RWPE1 (cell line): ENCODE measurements at regions not wholly inside any gene's neighbourhood (a gene's known extent, or its start where the extent isn't known, plus 50 kb on each side); places are given as distances from the start of the nearest gene placed in this dataset.
A peak's percentile ranks its signal among the peaks of the same experiment; 100 is the strongest.

ENCODE experiments used
- CTCF ChIA-PET: fragments of 350-600 bp; sonication (Branson Sonifier 250); formaldehyde crosslinking; extraction: SDS; loops from one replicate; lab custom pipeline; 2021; lab: Yijun Ruan, JAX
- POLR2A ChIA-PET: fragments of 400-600 bp; formaldehyde crosslinking; extraction: SDS; loops from one replicate; lab custom pipeline; 2020; ENCODE audit warnings: antibody characterized with exemption; ENCODE audit not compliant: low non-redundant PET; lab: Yijun Ruan, JAX
- DNase-seq: peaks from one replicate; pipeline ENCODE4 v3.0.0; 2012; ENCODE audit warnings: low spot score
- H3K27ac ChIP-seq: fragments of 450-650 bp; 2 replicates; pipeline ENCODE4 v1.5.1; 2017
- CTCF ChIP-seq: fragments of 450-650 bp; conservative IDR thresholded peaks from 2 replicates; pipeline ENCODE4 v1.5.1; 2017; ENCODE audit warnings: low read depth, mild to moderate bottlenecking

DNA sequence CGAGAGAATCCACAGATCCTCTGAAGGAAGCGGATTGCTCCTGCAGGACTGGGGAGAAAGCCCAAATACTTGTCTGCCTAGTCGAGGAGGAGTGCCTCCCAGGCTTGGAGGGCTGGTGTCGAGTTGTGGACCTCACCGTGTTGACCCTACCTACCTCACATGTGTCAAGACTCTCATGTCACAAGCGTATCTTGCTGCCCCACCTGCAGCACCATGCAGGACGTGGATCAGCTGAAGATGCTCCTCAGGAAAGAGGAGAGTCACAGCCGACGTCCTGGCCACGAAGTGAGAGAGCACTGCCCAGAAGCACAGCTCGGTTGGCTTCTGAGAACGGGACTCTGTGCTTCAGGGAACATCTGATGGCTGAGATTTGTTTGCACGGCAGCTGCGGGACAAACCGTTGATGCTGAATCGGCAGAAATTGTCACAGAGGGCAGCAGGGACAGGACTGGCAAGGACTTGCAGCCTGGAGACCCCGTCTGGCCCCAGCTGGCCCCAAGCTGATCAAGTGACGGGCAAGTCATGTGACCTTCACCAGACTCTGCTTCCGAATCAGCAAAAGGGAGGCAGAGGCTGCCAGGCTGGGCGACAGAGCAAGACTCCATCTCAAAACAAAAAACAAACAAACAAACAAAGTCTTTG is 119.1 kb upstream of the ITGA1 start:
- no peak for DNase-seq
- no peak overlapping the region for H3K27ac ChIP-seq
- POLR2A ChIA-PET, result no interaction called here
- CTCF ChIA-PET, result interaction anchor here (0.6 kb wide), 1 partner anchor 180 kb away, joined by 3 read pairs; no protein-coding TSS in a partner anchor
- no peak for TF ChIP-seq CTCF

- no peak for DNase-seq
- TF ChIP-seq CTCF, result no peak
- ChIA-PET CTCF (interaction anchor here (0.7 kb wide), 2 partner anchors 67 to 150 kb away, joined by 3 to 4 read pairs; no protein-coding TSS in a partner anchor), POLR2A (no interaction called here)
- H3K27ac ChIP-seq, result no peak overlapping the region
Observed at GRCh38 chr5:52672459-52672858, 115.3 kb upstream of the ITGA1 start.

GRCh38 chr5:52673495-52673894 is 114.2 kb upstream of the ITGA1 start:
- POLR2A ChIA-PET, result no interaction called here
- no peak for DNase-seq

GRCh38 chr5:52674815-52675545 is 112.7 kb upstream of the ITGA1 start:
- no peak overlapping the region for H3K27ac ChIP-seq
- POLR2A ChIA-PET, result no interaction called here
- DNase-seq, result peak; percentile 64
- CTCF ChIA-PET, result interaction anchor here (0.7 kb wide), 1 partner anchor 10 kb away, joined by 3 read pairs; no protein-coding TSS in a partner anchor
- TF ChIP-seq CTCF, result no peak

More at GRCh38 chr5:52673495-52673894, 114.2 kb upstream of the ITGA1 start:
- H3K27ac ChIP-seq, result no peak overlapping the region
- no peak for TF ChIP-seq CTCF
- CTCF ChIA-PET, result no interaction called here

DNA sequence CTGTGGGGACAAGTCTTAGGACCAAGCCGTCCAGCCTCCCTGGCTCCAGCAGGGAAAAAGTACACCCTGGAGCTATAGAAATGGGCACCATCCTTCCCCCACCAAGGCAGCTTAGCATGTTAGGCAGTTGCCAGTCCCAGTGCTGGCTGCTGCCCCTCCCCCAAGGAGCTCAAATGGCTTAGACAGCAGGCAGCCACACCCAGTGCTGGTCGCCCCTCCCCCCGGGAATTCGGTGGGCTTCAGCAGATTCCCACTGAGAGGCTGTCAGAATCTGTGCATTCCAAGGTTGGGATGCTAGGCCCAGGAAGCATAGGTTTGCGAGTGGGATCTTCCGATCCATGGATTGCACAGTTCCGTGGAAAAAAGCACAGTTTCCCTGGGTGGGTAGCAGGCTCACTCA is 105.2 kb upstream of the ITGA1 start:
- no peak overlapping the region for H3K27ac ChIP-seq
- DNase-seq, result no peak
- POLR2A ChIA-PET, result no interaction called here
- no peak for TF ChIP-seq CTCF
- CTCF ChIA-PET, result no interaction called here

DNA sequence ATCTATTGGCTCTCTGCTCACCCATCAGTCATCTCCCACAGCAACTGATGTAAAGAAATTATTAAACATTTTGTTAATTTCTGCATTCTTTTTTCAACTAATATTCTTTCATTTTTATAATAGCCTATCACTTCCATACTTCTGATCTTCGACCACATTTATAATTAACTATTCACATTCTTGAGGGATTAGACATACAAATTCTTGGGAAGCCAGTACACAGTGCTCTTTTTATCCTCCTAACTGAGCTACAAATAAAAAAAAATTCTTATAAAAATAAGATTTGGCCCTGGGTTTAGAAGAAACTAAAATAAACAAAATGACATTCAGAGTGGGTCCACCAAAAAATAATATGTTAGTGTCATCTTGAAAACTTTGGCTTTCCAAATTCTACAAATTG is 103.7 kb upstream of the ITGA1 start:
- TF ChIP-seq CTCF, result no peak
- CTCF ChIA-PET, result interaction anchor here (1.0 kb wide), 1 partner anchor 26 kb away, joined by 3 read pairs; no protein-coding TSS in a partner anchor
- H3K27ac ChIP-seq, result no peak overlapping the region
- POLR2A ChIA-PET, result no interaction called here
- DNase-seq, result no peak
